ENCODE measurements at regions not wholly inside any gene's neighbourhood (a gene's known extent, or its start where the extent isn't known, plus 50 kb on each side); places are given as distances from the start of the nearest gene placed in this dataset.

DNA sequence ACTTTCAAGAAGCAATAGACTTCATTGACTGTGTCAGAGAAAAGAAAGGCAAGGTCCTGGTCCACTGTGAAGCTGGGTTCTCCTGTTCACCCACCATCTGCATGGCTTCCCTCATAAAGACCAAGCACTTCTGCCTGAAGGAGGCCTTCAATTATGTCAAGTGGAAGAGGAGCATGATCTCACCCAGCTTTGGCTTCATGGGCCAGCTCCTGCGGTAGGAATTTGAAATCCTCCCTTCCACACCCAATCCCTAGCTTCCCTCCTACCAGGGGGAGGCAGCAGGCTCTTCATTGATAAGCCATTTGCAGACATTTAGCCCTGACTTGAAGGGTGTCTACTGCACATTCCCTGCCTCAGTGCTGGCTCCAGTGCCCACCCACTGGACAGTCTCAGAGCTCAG is 84.3 kb upstream of the RHOU start:
- TF ChIP-seq, protein P1, sequence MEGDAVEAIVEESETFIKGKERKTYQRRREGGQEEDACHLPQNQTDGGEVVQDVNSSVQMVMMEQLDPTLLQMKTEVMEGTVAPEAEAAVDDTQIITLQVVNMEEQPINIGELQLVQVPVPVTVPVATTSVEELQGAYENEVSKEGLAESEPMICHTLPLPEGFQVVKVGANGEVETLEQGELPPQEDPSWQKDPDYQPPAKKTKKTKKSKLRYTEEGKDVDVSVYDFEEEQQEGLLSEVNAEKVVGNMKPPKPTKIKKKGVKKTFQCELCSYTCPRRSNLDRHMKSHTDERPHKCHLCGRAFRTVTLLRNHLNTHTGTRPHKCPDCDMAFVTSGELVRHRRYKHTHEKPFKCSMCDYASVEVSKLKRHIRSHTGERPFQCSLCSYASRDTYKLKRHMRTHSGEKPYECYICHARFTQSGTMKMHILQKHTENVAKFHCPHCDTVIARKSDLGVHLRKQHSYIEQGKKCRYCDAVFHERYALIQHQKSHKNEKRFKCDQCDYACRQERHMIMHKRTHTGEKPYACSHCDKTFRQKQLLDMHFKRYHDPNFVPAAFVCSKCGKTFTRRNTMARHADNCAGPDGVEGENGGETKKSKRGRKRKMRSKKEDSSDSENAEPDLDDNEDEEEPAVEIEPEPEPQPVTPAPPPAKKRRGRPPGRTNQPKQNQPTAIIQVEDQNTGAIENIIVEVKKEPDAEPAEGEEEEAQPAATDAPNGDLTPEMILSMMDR (IDR thresholded peaks at IDR 0.05), result no peak
- no peak for TF ChIP-seq POLR2A (IDR thresholded peaks at IDR 0.05)
